ENCODE measurements at regions not wholly inside any gene's neighbourhood (a gene's known extent, or its start where the extent isn't known, plus 50 kb on each side); places are given as distances from the start of the nearest gene placed in this dataset.

DNA sequence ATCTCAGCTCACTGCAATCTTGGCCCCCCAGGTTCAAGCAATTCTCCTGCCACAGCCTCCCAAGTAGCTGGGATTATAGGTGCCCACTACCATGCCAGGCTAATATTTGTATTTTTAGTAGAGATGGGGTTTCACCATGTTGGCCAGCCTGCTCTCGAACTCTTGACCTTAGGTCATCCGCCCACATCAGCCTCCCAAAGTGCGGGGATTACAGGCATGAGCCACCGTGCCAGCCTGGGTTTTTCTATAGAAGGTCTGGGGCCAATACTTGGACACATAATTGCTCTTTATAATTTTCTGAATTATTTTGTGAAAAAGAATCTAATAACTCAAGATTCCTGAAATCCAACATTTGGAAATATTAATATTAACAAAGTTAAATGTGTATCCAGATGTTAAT is 1267.7 kb upstream of the ADGRL4 start:
- TF ChIP-seq CTCF (IDR thresholded peaks at IDR 0.05; ENCODE audit: insufficient read depth, low read length, poor library complexity, severe bottlenecking) (no peak), EZH2phosphoT487 (conservative IDR thresholded peaks at IDR 0.05; ENCODE audit: low read length) (no peak)

All from SU-DHL-6 (cell line).